H1 (cell line): ENCODE measurements at regions not wholly inside any gene's neighbourhood (a gene's known extent, or its start where the extent isn't known, plus 50 kb on each side); places are given as distances from the start of the nearest gene placed in this dataset.

Experiments used
- BCL11A ChIP-seq, 2 experiments: IDR thresholded peaks; one replicate each; pipeline ENCODE4 v1.6.1; 2011; ENCODE audit warnings: low read depth in 2 of 2, low read length in 2 of 2, mild to moderate bottlenecking in 2 of 2
- CHD1 ChIP-seq: IDR thresholded peaks from 2 replicates; pipeline ENCODE4 v1.6.1; 2012; ENCODE audit warnings: low read depth, low read length, improper control_type of control experiment
- EP300 ChIP-seq, 2 experiments: IDR thresholded peaks; 1 replicate in 1 of 2; 2 replicates in 1 of 2; pipeline ENCODE4 v1.6.1; 2011 to 2012; ENCODE audit warnings: low read depth in 2 of 2, low read length in 2 of 2, mild to moderate bottlenecking in 2 of 2, borderline replicate concordance in 1 of 2, inconsistent platforms in 1 of 2, moderate library complexity in 1 of 2
- HDAC6 ChIP-seq: IDR thresholded peaks from one replicate; pipeline ENCODE4 v1.7.1; 2012; ENCODE audit warnings: low read depth, mild to moderate bottlenecking, inconsistent platforms, low read length, moderate library complexity
- PHF8 ChIP-seq: fragments of 200-600 bp; sonication (generic); conservative IDR thresholded peaks from 2 replicates; pipeline ENCODE4 v1.7.1; 2012; ENCODE audit warnings: low read depth, mild to moderate bottlenecking, inconsistent platforms, low read length, moderate library complexity
- RAD21 ChIP-seq, 2 experiments: IDR thresholded peaks in 1 of 2; conservative IDR thresholded peaks in 1 of 2; 2 replicates each; pipeline ENCODE4 v1.6.1; 2011; ENCODE audit warnings: low read depth in 2 of 2, low read length in 2 of 2, improper control_type of control experiment in 1 of 2, inconsistent platforms in 1 of 2, mild to moderate bottlenecking in 1 of 2, moderate library complexity in 1 of 2
- RXRA ChIP-seq: IDR thresholded peaks from 2 replicates; pipeline ENCODE4 v1.6.1; 2011; ENCODE audit warnings: low read depth, mild to moderate bottlenecking, low read length, moderate library complexity; ENCODE audit not compliant: insufficient read depth
- TAF1 ChIP-seq: IDR thresholded peaks from 2 replicates; pipeline ENCODE4 v1.6.1; 2011; ENCODE audit warnings: mild to moderate bottlenecking, low read depth, low read length
- TBP ChIP-seq: IDR thresholded peaks from 2 replicates; pipeline ENCODE4 v1.6.1; 2011; ENCODE audit warnings: low read depth, low read length, improper control_type of control experiment

DNA sequence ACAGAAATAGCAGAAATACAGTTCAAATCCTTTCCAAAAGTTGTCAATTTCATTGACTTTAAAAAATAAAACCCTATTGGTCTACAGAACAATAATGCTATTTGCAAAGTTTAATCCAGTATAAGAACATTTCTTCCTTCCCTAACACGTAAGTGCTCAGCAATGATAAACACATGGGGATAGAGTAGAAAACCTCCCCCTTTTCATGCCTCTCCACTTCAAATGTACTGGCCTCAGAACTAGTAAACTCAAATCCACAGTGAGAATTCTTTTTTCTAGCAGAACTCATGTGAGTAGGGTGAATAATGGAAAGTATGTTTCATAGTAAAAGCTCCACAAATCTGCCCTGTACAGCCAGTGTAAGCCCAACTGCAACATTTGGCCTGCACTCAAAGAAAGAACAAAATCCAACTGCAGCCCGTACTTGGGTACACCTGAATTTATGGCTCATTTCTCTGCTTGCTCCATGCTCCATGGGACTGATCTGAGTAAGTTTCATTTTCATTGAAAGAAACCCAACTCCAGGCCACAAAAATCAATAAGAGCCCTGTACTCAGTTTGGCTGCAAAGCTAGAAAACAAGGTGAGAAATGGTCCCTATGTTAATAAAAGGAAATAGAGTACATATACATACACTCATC lies 115.0 kb upstream of the RMDN2 start (continued):
- TF ChIP-seq EP300 (IDR thresholded peaks at IDR 0.05; ENCODE audit: borderline replicate concordance in 1 of 2, low read depth in 2 of 2, low read length in 2 of 2) (no peak), BCL11A (IDR thresholded peaks at IDR 0.05; ENCODE audit: low read depth in 2 of 2, low read length in 2 of 2) (no peak), TBP (no peak), RXRA (no peak), RAD21 (IDR thresholded peaks at IDR 0.05 in 1 of 2, conservative IDR thresholded peaks at IDR 0.05 in 1 of 2; ENCODE audit: low read depth in 2 of 2, low read length in 2 of 2) (no peak), PHF8 (no peak), HDAC6 (no peak), CHD1 (no peak), TAF1 (no peak)
